ENCODE measurements at regions not wholly inside any gene's neighbourhood (a gene's known extent, or its start where the extent isn't known, plus 50 kb on each side); places are given as distances from the start of the nearest gene placed in this dataset.

DNA sequence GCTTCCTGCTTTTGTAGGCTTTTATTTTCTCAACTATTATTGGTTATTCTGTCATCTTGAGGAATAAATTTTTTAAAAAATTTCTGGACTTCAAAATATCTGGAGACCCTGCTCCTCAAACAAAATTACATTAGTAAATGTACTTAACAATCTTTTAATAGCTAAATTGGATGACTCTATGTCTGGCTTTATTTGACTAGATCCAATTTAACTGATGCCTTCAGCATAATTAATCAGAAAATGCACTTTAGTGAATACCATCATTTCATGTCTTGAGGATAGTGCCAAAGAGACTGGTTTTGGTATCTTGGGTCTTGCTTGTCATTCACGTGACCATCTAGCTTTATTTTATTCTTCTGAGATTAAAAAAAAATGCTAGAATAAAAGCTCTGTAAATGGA lies 1301.2 kb downstream of the JRKL start (continued):
- no peak for TF ChIP-seq SIX5 (IDR thresholded peaks at IDR 0.05; ENCODE audit: borderline replicate concordance in 1 of 2, insufficient read depth in 1 of 2, low read depth in 1 of 2, low read length in 2 of 2)

DNA sequence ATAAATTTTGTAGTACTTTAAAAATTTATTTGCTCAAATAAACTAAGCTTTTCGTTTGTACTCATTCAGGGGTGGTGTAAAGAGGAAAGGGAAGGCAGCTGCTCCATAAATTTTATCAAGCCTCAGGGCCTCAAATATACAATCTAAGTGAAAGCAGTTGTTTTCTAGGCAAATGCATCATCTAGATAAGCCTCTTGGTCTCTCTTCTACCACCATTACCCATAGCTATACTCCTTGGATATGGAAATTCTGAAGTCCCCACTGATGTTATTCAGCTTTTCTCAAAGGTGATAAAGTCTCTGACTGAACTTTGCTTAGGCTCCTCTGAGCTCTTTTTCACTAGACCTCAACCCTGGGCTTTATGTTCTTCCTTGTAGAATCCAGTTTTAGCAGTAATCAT lies 1313.1 kb downstream of the JRKL start:
- peak overlapping the region in 1 of 2 experiments; percentile 7; a peak in 1 of 4 replicates for H3K9ac ChIP-seq (ENCODE audit: insufficient read depth in 1 of 2, low read depth in 2 of 2, low read length in 2 of 2)
- H3K9me3 ChIP-seq (replicated peaks; ENCODE audit: control insufficient read depth, insufficient read depth, low read depth, low read length), result no peaks in the 10 kb centered on the region
- peak overlapping the region; percentile 73 for H2AFZ ChIP-seq (ENCODE audit: low read depth, low read length)
- POLR2A ChIA-PET, result interaction anchor here (0.7 kb wide), 1 partner anchor 24 kb away, joined by 3 read pairs; no protein-coding TSS in a partner anchor
- no peaks in the 10 kb centered on the region for H3K9me1 ChIP-seq (ENCODE audit: control insufficient read depth, insufficient read depth, low read length)
- FAIRE-seq (no peak), DNase-seq (ENCODE audit: extremely low read depth in 1 of 4, low spot score in 3 of 4) (peak in 2 of 4 experiments; percentile 4 to 9), ATAC-seq (peak; percentile 58)
- H3K4me2 ChIP-seq (ENCODE audit: insufficient read depth, low read length), result peak overlapping the region; percentile 51
- TF ChIP-seq ZNF79 (CRISPR knock-in tag; IDR thresholded peaks at IDR 0.05; ENCODE audit: low read depth) (no peak), GABPB1 (CRISPR knock-in tag; IDR thresholded peaks at IDR 0.05) (no peak), TBL1XR1 (IDR thresholded peaks at IDR 0.05; ENCODE audit: low read length in 2 of 2) (no peak), ARID1B (IDR thresholded peaks at IDR 0.05) (peak; percentile 45; the same call in 1 of the 2 replicates), KLF13 (tag; IDR thresholded peaks at IDR 0.05; ENCODE audit: borderline replicate concordance, low read depth) (no peak), TEAD4 (IDR thresholded peaks at IDR 0.05; ENCODE audit: low read length) (peak; percentile 74), TEAD4 (CRISPR knock-in tag; IDR thresholded peaks at IDR 0.05; ENCODE audit: borderline replicate concordance) (no peak), RBM15 (IDR thresholded peaks at IDR 0.05; ENCODE audit: insufficient read depth, low read length) (no peak), ZNF232 (CRISPR knock-in tag; IDR thresholded peaks at IDR 0.05) (no peak), CBFA2T3 (IDR thresholded peaks at IDR 0.05) (peak; percentile 56), ZNF212 (CRISPR knock-in tag; IDR thresholded peaks at IDR 0.05) (no peak), CBFA2T2 (conservative IDR thresholded peaks at IDR 0.05) (peak; percentile 49), LEF1 (IDR thresholded peaks at IDR 0.05) (no peak), KAT7 (CRISPR knock-in tag; IDR thresholded peaks at IDR 0.05; ENCODE audit: borderline replicate concordance) (no peak), TAL1 (IDR thresholded peaks at IDR 0.05) (peak; percentile 61; the same call in 1 of the 2 replicates), STAT5A (IDR thresholded peaks at IDR 0.05; ENCODE audit: borderline replicate concordance, low read length) (0 out of 2 replicates have a peak, but pooled peaks have one; percentile 28)
- TF ChIP-seq, protein P1, sequence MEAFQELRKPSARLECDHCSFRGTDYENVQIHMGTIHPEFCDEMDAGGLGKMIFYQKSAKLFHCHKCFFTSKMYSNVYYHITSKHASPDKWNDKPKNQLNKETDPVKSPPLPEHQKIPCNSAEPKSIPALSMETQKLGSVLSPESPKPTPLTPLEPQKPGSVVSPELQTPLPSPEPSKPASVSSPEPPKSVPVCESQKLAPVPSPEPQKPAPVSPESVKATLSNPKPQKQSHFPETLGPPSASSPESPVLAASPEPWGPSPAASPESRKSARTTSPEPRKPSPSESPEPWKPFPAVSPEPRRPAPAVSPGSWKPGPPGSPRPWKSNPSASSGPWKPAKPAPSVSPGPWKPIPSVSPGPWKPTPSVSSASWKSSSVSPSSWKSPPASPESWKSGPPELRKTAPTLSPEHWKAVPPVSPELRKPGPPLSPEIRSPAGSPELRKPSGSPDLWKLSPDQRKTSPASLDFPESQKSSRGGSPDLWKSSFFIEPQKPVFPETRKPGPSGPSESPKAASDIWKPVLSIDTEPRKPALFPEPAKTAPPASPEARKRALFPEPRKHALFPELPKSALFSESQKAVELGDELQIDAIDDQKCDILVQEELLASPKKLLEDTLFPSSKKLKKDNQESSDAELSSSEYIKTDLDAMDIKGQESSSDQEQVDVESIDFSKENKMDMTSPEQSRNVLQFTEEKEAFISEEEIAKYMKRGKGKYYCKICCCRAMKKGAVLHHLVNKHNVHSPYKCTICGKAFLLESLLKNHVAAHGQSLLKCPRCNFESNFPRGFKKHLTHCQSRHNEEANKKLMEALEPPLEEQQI (IDR thresholded peaks at IDR 0.05), result no peak
- WGBS (ENCODE audit: insufficient coverage, low coverage, missing lambda C conversion rate), result 7% methylated on average over 1 of the region's 1 CpG
- CTCF ChIA-PET (ENCODE audit: low intra/inter-chr PET ratio), result no interaction called here
- intact Hi-C loops (cut with micrococcal nuclease), result no loop called here
- no peaks in the 10 kb centered on the region for H3K79me2 ChIP-seq (ENCODE audit: control insufficient read depth, insufficient read depth, low read length)
- H3K27ac ChIP-seq (ENCODE audit: extremely low read depth, low read depth, low read length), result peak overlapping the region; percentile 30; the same call in 2 of the 3 replicates
- H3K36me3 ChIP-seq (ENCODE audit: control insufficient read depth, insufficient read depth, low read length), result no peaks in the 10 kb centered on the region
- H4K20me1 ChIP-seq (replicated peaks; ENCODE audit: control insufficient read depth, insufficient read depth, low read length), result no peaks in the 10 kb centered on the region
- in situ Hi-C loops (cut with MboI), result no loop called here
- H3K27me3 ChIP-seq (ENCODE audit: control insufficient read depth in 2 of 2, insufficient read depth in 2 of 2, low read length in 2 of 2), result no peaks in the 10 kb centered on the region
- BruUV-seq (replicated peaks), result no TSS peak
- H3K4me3 ChIP-seq, result no peak overlapping the region
- H3K4me1 ChIP-seq (replicated peaks in 1 of 2; ENCODE audit: control insufficient read depth in 2 of 2, insufficient read depth in 2 of 2, low read length in 2 of 2), result peaks cover 0 to 8% of the 10 kb centered on the region in 2 experiments; a peak in 2 of 5 replicates

Data from K562 (cell line).